SK-N-SH treated with all-trans-retinoic acid at 6 μM for 48 hours (cell line): ENCODE measurements at regions not wholly inside any gene's neighbourhood (a gene's known extent, or its start where the extent isn't known, plus 50 kb on each side); places are given as distances from the start of the nearest gene placed in this dataset.

Experiments used
- ATAC-seq: fragments of 200-7000 bp; cut with Tn5 transposase; 3 replicates; pipeline ENCODE4 v1.9.1; 2020; ENCODE audit warnings: mild to moderate bottlenecking, moderate library complexity
- ARNTL ChIP-seq: fragments of 450-650 bp; formaldehyde crosslinking; IDR thresholded peaks from 2 replicates; pipeline ENCODE4 v1.5.0; 2020; ENCODE audit warnings: low read depth, mild to moderate bottlenecking, moderate library complexity, borderline replicate concordance
- BACH2 ChIP-seq: fragments of 250-450 bp; sonication (Bioruptor Pico); IDR thresholded peaks from 2 replicates; pipeline ENCODE4 v1.9.0; 2021; ENCODE audit warnings: mild to moderate bottlenecking, borderline replicate concordance
- CSDC2 ChIP-seq: fragments of 250-450 bp; sonication (Bioruptor Pico); IDR thresholded peaks from 2 replicates; pipeline ENCODE4 v1.5.0; 2020; ENCODE audit warnings: mild to moderate bottlenecking, moderate library complexity
- ESRRG ChIP-seq: fragments of 250-450 bp; sonication (Bioruptor Pico); IDR thresholded peaks from 2 replicates; pipeline ENCODE4 v1.6.1; 2021; ENCODE audit warnings: mild to moderate bottlenecking
- GLIS3 ChIP-seq: fragments of 250-450 bp; sonication (Bioruptor Pico); IDR thresholded peaks from 2 replicates; pipeline ENCODE4 v1.5.0; 2020; ENCODE audit warnings: mild to moderate bottlenecking, moderate library complexity
- OSR1 ChIP-seq: fragments of 250-450 bp; sonication (Bioruptor Pico); IDR thresholded peaks from 2 replicates; pipeline ENCODE4 v1.8.0; 2022; ENCODE audit warnings: moderate library complexity, mild to moderate bottlenecking, inconsistent platforms
- PPARA ChIP-seq: fragments of 250-450 bp; sonication (Bioruptor Pico); IDR thresholded peaks from 2 replicates; pipeline ENCODE4 v1.5.0; 2020; ENCODE audit warnings: mild to moderate bottlenecking, borderline replicate concordance
- RARB ChIP-seq: fragments of 250-450 bp; sonication (Bioruptor Pico); IDR thresholded peaks from 2 replicates; pipeline ENCODE4 v1.8.0; 2021; ENCODE audit warnings: mild to moderate bottlenecking, moderate library complexity
- SNAI2 ChIP-seq: fragments of 250-450 bp; sonication (Bioruptor Pico); IDR thresholded peaks from 2 replicates; pipeline ENCODE4 v1.5.0; 2020; ENCODE audit warnings: mild to moderate bottlenecking, moderate library complexity
- TCF4 ChIP-seq: fragments of 250-450 bp; sonication (Bioruptor Pico); IDR thresholded peaks from 2 replicates; pipeline ENCODE4 v1.8.0; 2021; ENCODE audit warnings: mild to moderate bottlenecking, moderate library complexity, borderline replicate concordance
- TOX ChIP-seq: fragments of 250-450 bp; sonication (Bioruptor Pico); IDR thresholded peaks from 2 replicates; pipeline ENCODE4 v1.8.0; 2021; ENCODE audit warnings: mild to moderate bottlenecking, moderate library complexity, borderline replicate concordance
- ZFP3 ChIP-seq: fragments of 250-450 bp; sonication (Bioruptor Pico); IDR thresholded peaks from 2 replicates; pipeline ENCODE4 v1.5.0; 2020; ENCODE audit warnings: mild to moderate bottlenecking, moderate library complexity
- ZFP30 ChIP-seq: fragments of 450-650 bp; formaldehyde crosslinking; IDR thresholded peaks from 2 replicates; pipeline ENCODE4 v1.5.0; 2022; ENCODE audit warnings: mild to moderate bottlenecking, moderate library complexity
- ZNF565 ChIP-seq: fragments of 450-650 bp; formaldehyde crosslinking; conservative IDR thresholded peaks from 2 replicates; pipeline ENCODE4 v1.5.0; 2020; ENCODE audit warnings: low read depth, mild to moderate bottlenecking, moderate library complexity
- ZNF70 ChIP-seq: fragments of 450-650 bp; formaldehyde crosslinking; IDR thresholded peaks from 2 replicates; pipeline ENCODE4 v1.5.0; 2020; ENCODE audit warnings: mild to moderate bottlenecking, moderate library complexity
- ZNF8 ChIP-seq: fragments of 450-650 bp; formaldehyde crosslinking; IDR thresholded peaks from 2 replicates; pipeline ENCODE4 v1.5.0; 2020; ENCODE audit warnings: mild to moderate bottlenecking, moderate library complexity
- TF ChIP-seq, protein P1 (sequence below): fragments of 250-450 bp; sonication (Bioruptor Pico); IDR thresholded peaks from 2 replicates; pipeline ENCODE4 v1.8.0; 2021; ENCODE audit warnings: low read depth, mild to moderate bottlenecking, moderate library complexity, borderline replicate concordance
- TF ChIP-seq, protein P2 (sequence below): fragments of 250-450 bp; sonication (Bioruptor Pico); IDR thresholded peaks from 2 replicates; pipeline ENCODE4 v1.5.0; 2020; ENCODE audit warnings: mild to moderate bottlenecking, moderate library complexity
- TF ChIP-seq, protein P3 (sequence below): fragments of 250-450 bp; sonication (Bioruptor Pico); IDR thresholded peaks from 2 replicates; pipeline ENCODE4 v1.5.1; 2021; ENCODE audit warnings: mild to moderate bottlenecking, moderate library complexity
- TF ChIP-seq, protein P4 (sequence below): fragments of 250-450 bp; sonication (Bioruptor Pico); IDR thresholded peaks from 2 replicates; pipeline ENCODE4 v1.8.0; 2020; ENCODE audit warnings: mild to moderate bottlenecking, moderate library complexity, borderline replicate concordance
- TF ChIP-seq, protein P5 (sequence below): fragments of 250-450 bp; sonication (Bioruptor Pico); IDR thresholded peaks from 2 replicates; pipeline ENCODE4 v1.5.1; 2020; ENCODE audit warnings: low read depth, mild to moderate bottlenecking, moderate library complexity

DNA sequence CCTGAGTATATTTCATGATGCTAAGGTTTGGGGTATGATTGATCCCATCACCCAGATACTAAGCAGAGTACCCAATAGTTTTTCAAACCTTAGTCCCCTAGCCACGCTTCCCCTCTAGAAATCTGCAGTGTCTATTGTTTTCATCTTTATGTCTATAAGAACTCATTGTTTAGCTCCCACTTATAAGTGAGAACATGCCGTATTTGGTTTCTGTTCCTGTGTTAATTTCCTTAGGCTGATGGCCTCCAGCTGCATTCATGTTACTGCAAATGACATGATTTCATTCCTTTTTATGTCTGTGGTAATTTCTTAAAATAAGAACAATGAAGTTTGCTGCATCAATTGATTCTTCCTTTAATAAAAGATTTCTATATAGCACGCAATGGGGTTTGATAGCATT lies 301.3 kb downstream of the PLPP3 start:
- no peak for ATAC-seq
- TF ChIP-seq ZNF70 (CRISPR knock-in tag) (no peak), ZNF8 (CRISPR knock-in tag) (no peak), ZNF565 (CRISPR knock-in tag) (no peak), TOX (CRISPR knock-in tag) (no peak), RARB (CRISPR knock-in tag) (no peak), BACH2 (no peak), PPARA (CRISPR knock-in tag) (no peak), CSDC2 (no peak), ZFP30 (CRISPR knock-in tag) (no peak), GLIS3 (CRISPR knock-in tag) (no peak), ZFP3 (CRISPR knock-in tag) (no peak), SNAI2 (CRISPR knock-in tag) (no peak), ARNTL (CRISPR knock-in tag) (no peak), ESRRG (no peak)
- TF ChIP-seq, protein P1, sequence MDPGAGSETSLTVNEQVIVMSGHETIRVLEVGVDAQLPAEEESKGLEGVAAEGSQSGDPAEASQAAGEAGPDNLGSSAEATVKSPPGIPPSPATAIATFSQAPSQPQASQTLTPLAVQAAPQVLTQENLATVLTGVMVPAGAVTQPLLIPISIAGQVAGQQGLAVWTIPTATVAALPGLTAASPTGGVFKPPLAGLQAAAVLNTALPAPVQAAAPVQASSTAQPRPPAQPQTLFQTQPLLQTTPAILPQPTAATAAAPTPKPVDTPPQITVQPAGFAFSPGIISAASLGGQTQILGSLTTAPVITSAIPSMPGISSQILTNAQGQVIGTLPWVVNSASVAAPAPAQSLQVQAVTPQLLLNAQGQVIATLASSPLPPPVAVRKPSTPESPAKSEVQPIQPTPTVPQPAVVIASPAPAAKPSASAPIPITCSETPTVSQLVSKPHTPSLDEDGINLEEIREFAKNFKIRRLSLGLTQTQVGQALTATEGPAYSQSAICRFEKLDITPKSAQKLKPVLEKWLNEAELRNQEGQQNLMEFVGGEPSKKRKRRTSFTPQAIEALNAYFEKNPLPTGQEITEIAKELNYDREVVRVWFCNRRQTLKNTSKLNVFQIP (CRISPR knock-in tag) = no peak
- TF ChIP-seq, protein P2, sequence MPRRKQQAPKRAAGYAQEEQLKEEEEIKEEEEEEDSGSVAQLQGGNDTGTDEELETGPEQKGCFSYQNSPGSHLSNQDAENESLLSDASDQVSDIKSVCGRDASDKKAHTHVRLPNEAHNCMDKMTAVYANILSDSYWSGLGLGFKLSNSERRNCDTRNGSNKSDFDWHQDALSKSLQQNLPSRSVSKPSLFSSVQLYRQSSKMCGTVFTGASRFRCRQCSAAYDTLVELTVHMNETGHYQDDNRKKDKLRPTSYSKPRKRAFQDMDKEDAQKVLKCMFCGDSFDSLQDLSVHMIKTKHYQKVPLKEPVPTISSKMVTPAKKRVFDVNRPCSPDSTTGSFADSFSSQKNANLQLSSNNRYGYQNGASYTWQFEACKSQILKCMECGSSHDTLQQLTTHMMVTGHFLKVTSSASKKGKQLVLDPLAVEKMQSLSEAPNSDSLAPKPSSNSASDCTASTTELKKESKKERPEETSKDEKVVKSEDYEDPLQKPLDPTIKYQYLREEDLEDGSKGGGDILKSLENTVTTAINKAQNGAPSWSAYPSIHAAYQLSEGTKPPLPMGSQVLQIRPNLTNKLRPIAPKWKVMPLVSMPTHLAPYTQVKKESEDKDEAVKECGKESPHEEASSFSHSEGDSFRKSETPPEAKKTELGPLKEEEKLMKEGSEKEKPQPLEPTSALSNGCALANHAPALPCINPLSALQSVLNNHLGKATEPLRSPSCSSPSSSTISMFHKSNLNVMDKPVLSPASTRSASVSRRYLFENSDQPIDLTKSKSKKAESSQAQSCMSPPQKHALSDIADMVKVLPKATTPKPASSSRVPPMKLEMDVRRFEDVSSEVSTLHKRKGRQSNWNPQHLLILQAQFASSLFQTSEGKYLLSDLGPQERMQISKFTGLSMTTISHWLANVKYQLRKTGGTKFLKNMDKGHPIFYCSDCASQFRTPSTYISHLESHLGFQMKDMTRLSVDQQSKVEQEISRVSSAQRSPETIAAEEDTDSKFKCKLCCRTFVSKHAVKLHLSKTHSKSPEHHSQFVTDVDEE (CRISPR knock-in tag) = no peak
- TF ChIP-seq, protein P3, sequence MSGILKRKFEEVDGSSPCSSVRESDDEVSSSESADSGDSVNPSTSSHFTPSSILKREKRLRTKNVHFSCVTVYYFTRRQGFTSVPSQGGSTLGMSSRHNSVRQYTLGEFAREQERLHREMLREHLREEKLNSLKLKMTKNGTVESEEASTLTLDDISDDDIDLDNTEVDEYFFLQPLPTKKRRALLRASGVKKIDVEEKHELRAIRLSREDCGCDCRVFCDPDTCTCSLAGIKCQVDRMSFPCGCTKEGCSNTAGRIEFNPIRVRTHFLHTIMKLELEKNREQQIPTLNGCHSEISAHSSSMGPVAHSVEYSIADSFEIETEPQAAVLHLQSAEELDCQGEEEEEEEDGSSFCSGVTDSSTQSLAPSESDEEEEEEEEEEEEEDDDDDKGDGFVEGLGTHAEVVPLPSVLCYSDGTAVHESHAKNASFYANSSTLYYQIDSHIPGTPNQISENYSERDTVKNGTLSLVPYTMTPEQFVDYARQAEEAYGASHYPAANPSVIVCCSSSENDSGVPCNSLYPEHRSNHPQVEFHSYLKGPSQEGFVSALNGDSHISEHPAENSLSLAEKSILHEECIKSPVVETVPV = no peak
- TF ChIP-seq, protein P4, sequence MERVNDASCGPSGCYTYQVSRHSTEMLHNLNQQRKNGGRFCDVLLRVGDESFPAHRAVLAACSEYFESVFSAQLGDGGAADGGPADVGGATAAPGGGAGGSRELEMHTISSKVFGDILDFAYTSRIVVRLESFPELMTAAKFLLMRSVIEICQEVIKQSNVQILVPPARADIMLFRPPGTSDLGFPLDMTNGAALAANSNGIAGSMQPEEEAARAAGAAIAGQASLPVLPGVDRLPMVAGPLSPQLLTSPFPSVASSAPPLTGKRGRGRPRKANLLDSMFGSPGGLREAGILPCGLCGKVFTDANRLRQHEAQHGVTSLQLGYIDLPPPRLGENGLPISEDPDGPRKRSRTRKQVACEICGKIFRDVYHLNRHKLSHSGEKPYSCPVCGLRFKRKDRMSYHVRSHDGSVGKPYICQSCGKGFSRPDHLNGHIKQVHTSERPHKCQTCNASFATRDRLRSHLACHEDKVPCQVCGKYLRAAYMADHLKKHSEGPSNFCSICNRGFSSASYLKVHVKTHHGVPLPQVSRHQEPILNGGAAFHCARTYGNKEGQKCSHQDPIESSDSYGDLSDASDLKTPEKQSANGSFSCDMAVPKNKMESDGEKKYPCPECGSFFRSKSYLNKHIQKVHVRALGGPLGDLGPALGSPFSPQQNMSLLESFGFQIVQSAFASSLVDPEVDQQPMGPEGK (CRISPR knock-in tag) = no peak

DNA sequence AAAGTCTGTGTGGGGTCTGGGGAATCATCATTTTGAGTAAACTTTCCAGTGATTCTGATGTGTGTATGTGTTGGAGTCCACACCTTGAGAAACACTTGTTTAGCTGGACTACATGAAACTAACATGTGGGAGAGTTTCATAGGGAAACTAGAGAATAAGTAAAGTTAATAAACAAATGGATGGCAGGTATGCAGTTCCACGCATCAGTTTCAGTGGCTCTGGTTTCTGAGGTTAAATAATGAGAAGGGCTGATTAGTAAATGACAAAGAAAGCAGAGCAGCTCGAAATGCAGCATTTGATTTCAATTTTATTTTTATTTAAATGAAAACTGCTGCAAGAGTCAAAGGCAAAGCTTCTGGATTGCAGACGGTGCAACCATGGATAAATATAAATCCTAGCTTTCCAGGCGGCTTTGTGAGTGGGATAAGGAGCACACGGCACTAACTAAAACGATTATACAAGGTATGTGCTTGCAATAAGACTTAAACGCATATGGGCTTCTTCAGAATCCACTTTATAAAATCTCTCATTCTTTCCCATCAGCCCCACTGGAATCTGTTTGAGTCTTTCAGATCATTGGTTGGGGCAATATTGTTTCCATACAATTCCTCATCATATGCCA lies 310.7 kb downstream of the PLPP3 start:
- TF ChIP-seq TCF4 (CRISPR knock-in tag) (no peak), CSDC2 (no peak), ZFP30 (CRISPR knock-in tag) (no peak), RARB (CRISPR knock-in tag) (no peak), ESRRG (no peak), BACH2 (no peak), ZNF565 (CRISPR knock-in tag) (no peak), OSR1 (CRISPR knock-in tag) (no peak), ZFP3 (CRISPR knock-in tag) (no peak)
- TF ChIP-seq, protein P5, sequence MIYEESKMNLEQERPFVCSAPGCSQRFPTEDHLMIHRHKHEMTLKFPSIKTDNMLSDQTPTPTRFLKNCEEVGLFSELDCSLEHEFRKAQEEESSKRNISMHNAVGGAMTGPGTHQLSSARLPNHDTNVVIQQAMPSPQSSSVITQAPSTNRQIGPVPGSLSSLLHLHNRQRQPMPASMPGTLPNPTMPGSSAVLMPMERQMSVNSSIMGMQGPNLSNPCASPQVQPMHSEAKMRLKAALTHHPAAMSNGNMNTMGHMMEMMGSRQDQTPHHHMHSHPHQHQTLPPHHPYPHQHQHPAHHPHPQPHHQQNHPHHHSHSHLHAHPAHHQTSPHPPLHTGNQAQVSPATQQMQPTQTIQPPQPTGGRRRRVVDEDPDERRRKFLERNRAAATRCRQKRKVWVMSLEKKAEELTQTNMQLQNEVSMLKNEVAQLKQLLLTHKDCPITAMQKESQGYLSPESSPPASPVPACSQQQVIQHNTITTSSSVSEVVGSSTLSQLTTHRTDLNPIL (CRISPR knock-in tag) = no peak
- ATAC-seq = no peak

DNA sequence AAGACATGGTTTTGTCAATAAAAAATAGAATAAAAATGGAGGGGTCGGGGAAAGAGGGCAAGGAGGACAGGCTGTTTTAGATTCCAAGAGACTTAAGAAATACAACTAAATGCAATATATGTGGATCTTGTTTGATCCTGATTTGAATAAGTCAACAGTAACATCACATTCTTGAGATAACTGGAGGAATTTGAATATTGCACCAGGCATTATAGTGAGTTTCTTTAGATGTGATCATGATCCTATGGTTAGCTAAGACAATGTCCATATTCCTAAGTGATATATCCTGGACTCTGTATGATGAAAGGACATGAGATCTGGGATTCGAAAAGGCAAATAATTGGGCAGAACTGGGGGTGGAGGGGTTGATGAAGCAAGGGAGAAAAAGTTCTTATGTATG lies 311.8 kb downstream of the PLPP3 start:
- TF ChIP-seq GLIS3 (CRISPR knock-in tag) = no peak
- TF ChIP-seq TCF4 (CRISPR knock-in tag) = no peak
- TF ChIP-seq BACH2 = no peak
- no peak for TF ChIP-seq PPARA (CRISPR knock-in tag)
- no peak for TF ChIP-seq ESRRG
- TF ChIP-seq ZFP3 (CRISPR knock-in tag) = no peak
- TF ChIP-seq, protein P5 (CRISPR knock-in tag) = no peak
- ATAC-seq = no peak
